Tibial nerve (tissue), 3 donors: ENCODE measurements at regions not wholly inside any gene's neighbourhood (a gene's known extent, or its start where the extent isn't known, plus 50 kb on each side); places are given as distances from the start of the nearest gene placed in this dataset.

Experiments used
- CTCF ChIP-seq, 5 experiments: fragments of 200-600 bp in 3 of 5; fragments of 450-650 bp in 2 of 5; sonication (generic) in 3 of 5; IDR thresholded peaks; one replicate each; pipeline ENCODE4 v1.5.1; 2016 to 2019; ENCODE audit warnings: antibody characterized with exemption in 5 of 5, mild to moderate bottlenecking in 3 of 5, moderate library complexity in 2 of 5
- POLR2A ChIP-seq, 2 donors: fragments of 450-650 bp; IDR thresholded peaks; one replicate each; pipeline ENCODE4 v1.6.1; 2017; ENCODE audit warnings: antibody characterized with exemption in 2 of 2, mild to moderate bottlenecking in 2 of 2, moderate library complexity in 2 of 2

- TF ChIP-seq CTCF (IDR thresholded peaks at IDR 0.05) (no peak), POLR2A (IDR thresholded peaks at IDR 0.05) (no peak)
These were observed 413.3 kb upstream of the PTBP2 start for GRCh38 chr1:96308314-96308713.
